ENCODE measurements at regions not wholly inside any gene's neighbourhood (a gene's known extent, or its start where the extent isn't known, plus 50 kb on each side); places are given as distances from the start of the nearest gene placed in this dataset.

GRCh38 chr1:147077081-147077480, 95.2 kb downstream of the PRKAB2 start:
- in situ Hi-C loops (cut with HindIII; ENCODE audit: low pct_unique_long_range_greater_than_20kb, low sequenced_read_pairs) = no loop called here
- H3K27ac ChIP-seq (ENCODE audit: low read length) = no peak overlapping the region
- ChIA-PET CTCF (no interaction called here), POLR2A (no interaction called here)
- no peak overlapping the region for H3K4me3 ChIP-seq (ENCODE audit: low read depth in 2 of 2, low read length in 2 of 2)
- no TSS peak for BruUV-seq (replicated peaks)
- H3K9me3 ChIP-seq (ENCODE audit: control insufficient read depth, insufficient read depth, low read depth, low read length) = no peaks in the 10 kb centered on the region
- no peaks in the 10 kb centered on the region for H3K36me3 ChIP-seq (ENCODE audit: control insufficient read depth, insufficient read depth, low read length)
- ATAC-seq = no peak
- no peak for TF ChIP-seq CTCF (IDR thresholded peaks at IDR 0.05)
- no peaks in the 10 kb centered on the region for H3K4me1 ChIP-seq (ENCODE audit: control insufficient read depth, insufficient read depth, low read length)
- DNase-seq (ENCODE audit: low read depth, low spot score) = no peak
- intact Hi-C loops (cut with micrococcal nuclease; ENCODE audit: unreplicated experiment) = no loop called here
- H3K27me3 ChIP-seq (ENCODE audit: control insufficient read depth, insufficient read depth, low read length) = peaks cover 5% of the 10 kb centered on the region

- Histone ChIP-seq H3K4me3 (ENCODE audit: low read depth in 2 of 2, low read length in 2 of 2) (no peak overlapping the region), H3K27me3 (ENCODE audit: control insufficient read depth, insufficient read depth, low read length) (peaks cover 4% of the 10 kb centered on the region), H3K9me3 (ENCODE audit: control insufficient read depth, insufficient read depth, low read depth, low read length) (no peaks in the 10 kb centered on the region), H3K27ac (ENCODE audit: low read length) (no peak overlapping the region), H3K36me3 (ENCODE audit: control insufficient read depth, insufficient read depth, low read length) (no peaks in the 10 kb centered on the region), H3K4me1 (ENCODE audit: control insufficient read depth, insufficient read depth, low read length) (no peaks in the 10 kb centered on the region)
- in situ Hi-C loops (cut with HindIII; ENCODE audit: low pct_unique_long_range_greater_than_20kb, low sequenced_read_pairs) = no loop called here
- no peak for DNase-seq (ENCODE audit: low read depth, low spot score)
- ChIA-PET POLR2A (no interaction called here), CTCF (no interaction called here)
- no peak for ATAC-seq
- no TSS peak for BruUV-seq (replicated peaks)
- TF ChIP-seq CTCF (IDR thresholded peaks at IDR 0.05) = no peak
- no peak for TF ChIP-seq SIN3A (IDR thresholded peaks at IDR 0.05; ENCODE audit: borderline replicate concordance, insufficient read depth, low read depth, low read length)
- no peak for TF ChIP-seq REST (IDR thresholded peaks at IDR 0.05; ENCODE audit: insufficient read depth in 1 of 2, low read depth in 2 of 2, low read length in 1 of 2)
- no peak for TF ChIP-seq POLR2AphosphoS5 (IDR thresholded peaks at IDR 0.05; ENCODE audit: low read depth, low read length)
- no peak for TF ChIP-seq TCF7L2 (IDR thresholded peaks at IDR 0.05; ENCODE audit: low read depth, low read length)
- intact Hi-C loops (cut with micrococcal nuclease; ENCODE audit: unreplicated experiment) = no loop called here
Observed at GRCh38 chr1:147076442-147076841, 95.8 kb downstream of the PRKAB2 start.

All from Panc1 (cell line).